Putamen (tissue), 1 donor: ENCODE measurements at regions not wholly inside any gene's neighbourhood (a gene's known extent, or its start where the extent isn't known, plus 50 kb on each side); places are given as distances from the start of the nearest gene placed in this dataset.
"Not testable (repeated sequence)": the region's sequence is repeated elsewhere in the genome, so short reads cannot be mapped to it uniquely, and the experiment has no call there.

ENCODE experiments used
- DNase-seq: peaks from one replicate; pipeline ENCODE4 v3.0.0-alpha.2; 2016; ENCODE audit warnings: low spot score

GRCh38 chr12:92398565-92399309, 253.1 kb upstream of the BTG1 start:
- no peak for DNase-seq

- no peak for DNase-seq
These were observed 251.1 kb upstream of the BTG1 start for GRCh38 chr12:92396647-92397252.

- no peak for DNase-seq
These were observed 249.7 kb upstream of the BTG1 start for GRCh38 chr12:92395322-92395721.

GRCh38 chr12:92394895-92395294, 249.2 kb upstream of the BTG1 start:
- DNase-seq, result no peak

- DNase-seq, result no peak
These were observed 247.9 kb upstream of the BTG1 start for GRCh38 chr12:92393504-92393903.

- DNase-seq, result not testable (repeated sequence)
These were observed 246.1 kb upstream of the BTG1 start for GRCh38 chr12:92391726-92392125.

GRCh38 chr12:92389466-92389865, 243.8 kb upstream of the BTG1 start:
- no peak for DNase-seq

- DNase-seq, result no peak
These were observed 239.7 kb upstream of the BTG1 start for GRCh38 chr12:92385296-92385695.

GRCh38 chr12:92384571-92384970, 238.9 kb upstream of the BTG1 start:
- DNase-seq, result no peak

GRCh38 chr12:92382383-92382878, 236.8 kb upstream of the BTG1 start:
- no peak for DNase-seq

- DNase-seq, result no peak
These were observed 236.2 kb upstream of the BTG1 start for GRCh38 chr12:92381856-92382255.

- DNase-seq, result no peak
These were observed 233.2 kb upstream of the BTG1 start for GRCh38 chr12:92378682-92379479.

- DNase-seq, result not testable (repeated sequence)
These were observed 229.9 kb upstream of the BTG1 start for GRCh38 chr12:92375504-92375903.

GRCh38 chr12:92370828-92371227, 225.2 kb upstream of the BTG1 start:
- no peak for DNase-seq

GRCh38 chr12:92369636-92370035, 224.0 kb upstream of the BTG1 start:
- DNase-seq, result no peak

GRCh38 chr12:92369056-92369455, 223.4 kb upstream of the BTG1 start:
- no peak for DNase-seq

GRCh38 chr12:92365836-92366235, 220.2 kb upstream of the BTG1 start:
- no peak for DNase-seq

GRCh38 chr12:92365333-92365732, 219.7 kb upstream of the BTG1 start:
- no peak for DNase-seq

GRCh38 chr12:92363295-92364146, 217.9 kb upstream of the BTG1 start:
- peak; percentile 64 for DNase-seq

- DNase-seq, result no peak
These were observed 217.1 kb upstream of the BTG1 start for GRCh38 chr12:92362785-92363184.

- no peak for DNase-seq
These were observed 216.5 kb upstream of the BTG1 start for GRCh38 chr12:92362126-92362525.

- no peak for DNase-seq
These were observed 214.9 kb upstream of the BTG1 start for GRCh38 chr12:92360543-92360942.
